ENCODE measurements at regions not wholly inside any gene's neighbourhood (a gene's known extent, or its start where the extent isn't known, plus 50 kb on each side); places are given as distances from the start of the nearest gene placed in this dataset.

DNA sequence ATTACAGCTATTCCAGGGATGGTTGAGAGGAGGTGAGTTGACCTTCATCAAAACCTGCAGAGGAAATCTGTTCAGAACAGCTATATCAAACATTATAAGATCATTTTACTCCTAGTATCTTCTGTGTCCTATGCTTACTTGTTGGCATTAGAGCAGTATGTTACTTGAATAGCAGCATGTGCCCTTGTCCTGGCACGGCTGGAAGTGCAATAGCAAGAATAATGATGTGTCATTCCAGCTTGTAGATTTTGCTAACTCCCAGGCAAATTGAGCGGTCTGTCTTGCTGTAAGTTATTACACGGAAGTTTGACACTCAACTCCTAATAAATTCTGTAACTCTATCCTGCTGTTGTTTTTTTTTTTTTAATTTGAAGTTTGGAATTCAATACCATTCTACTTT is 385.5 kb downstream of the TENT5A start:
- TF ChIP-seq, protein P1, sequence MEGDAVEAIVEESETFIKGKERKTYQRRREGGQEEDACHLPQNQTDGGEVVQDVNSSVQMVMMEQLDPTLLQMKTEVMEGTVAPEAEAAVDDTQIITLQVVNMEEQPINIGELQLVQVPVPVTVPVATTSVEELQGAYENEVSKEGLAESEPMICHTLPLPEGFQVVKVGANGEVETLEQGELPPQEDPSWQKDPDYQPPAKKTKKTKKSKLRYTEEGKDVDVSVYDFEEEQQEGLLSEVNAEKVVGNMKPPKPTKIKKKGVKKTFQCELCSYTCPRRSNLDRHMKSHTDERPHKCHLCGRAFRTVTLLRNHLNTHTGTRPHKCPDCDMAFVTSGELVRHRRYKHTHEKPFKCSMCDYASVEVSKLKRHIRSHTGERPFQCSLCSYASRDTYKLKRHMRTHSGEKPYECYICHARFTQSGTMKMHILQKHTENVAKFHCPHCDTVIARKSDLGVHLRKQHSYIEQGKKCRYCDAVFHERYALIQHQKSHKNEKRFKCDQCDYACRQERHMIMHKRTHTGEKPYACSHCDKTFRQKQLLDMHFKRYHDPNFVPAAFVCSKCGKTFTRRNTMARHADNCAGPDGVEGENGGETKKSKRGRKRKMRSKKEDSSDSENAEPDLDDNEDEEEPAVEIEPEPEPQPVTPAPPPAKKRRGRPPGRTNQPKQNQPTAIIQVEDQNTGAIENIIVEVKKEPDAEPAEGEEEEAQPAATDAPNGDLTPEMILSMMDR (IDR thresholded peaks at IDR 0.05; ENCODE audit: low read depth, low read length) = no peak
- no peak for TF ChIP-seq EZH2phosphoT487 (IDR thresholded peaks at IDR 0.05; ENCODE audit: low read depth)
